Kidney (tissue), 13 donors: ENCODE measurements at regions not wholly inside any gene's neighbourhood (a gene's known extent, or its start where the extent isn't known, plus 50 kb on each side); places are given as distances from the start of the nearest gene placed in this dataset.

Experiments used
- DNase-seq, 5 donors: peaks; one replicate each; pipeline ENCODE4 v3.0.0-alpha.2; 2013 to 2020
- FAIRE-seq: peaks from 2 replicates; lab custom pipeline; 2012; peaks lifted over from hg19 to GRCh38; lab: Jason Lieb, UNC
- H3K27ac ChIP-seq, 2 donors: one replicate each; pipeline ENCODE4 v1.7.0; 2013; ENCODE audit warnings: low read depth in 2 of 2, low read length in 2 of 2, inconsistent platforms in 1 of 2
- H3K27me3 ChIP-seq: one replicate; pipeline ENCODE4 v1.7.1; 2013; ENCODE audit warnings: low read length, inconsistent platforms; ENCODE audit not compliant: control insufficient read depth, insufficient read depth
- H3K36me3 ChIP-seq, 3 donors: one replicate each; pipeline versions ENCODE4 v1.7.0 to v1.7.1; 2013; ENCODE audit warnings: low read length in 3 of 3, control low read depth in 1 of 3, inconsistent platforms in 1 of 3; ENCODE audit not compliant: insufficient read depth in 3 of 3, control insufficient read depth in 2 of 3
- H3K4me1 ChIP-seq, 3 donors: one replicate each; pipeline versions ENCODE4 v1.7.0 to v1.7.1; 2013; ENCODE audit warnings: low read length in 3 of 3, inconsistent platforms in 1 of 3, low read depth in 1 of 3; ENCODE audit not compliant: control insufficient read depth in 2 of 3, insufficient read depth in 2 of 3
- H3K4me3 ChIP-seq, 3 donors: one replicate each; pipeline versions ENCODE4 v1.7.0 to v1.8.1; 2013; ENCODE audit warnings: low read length in 3 of 3, control low read depth in 1 of 3, inconsistent platforms in 1 of 3
- H3K9ac ChIP-seq, 3 donors: one replicate each; pipeline versions ENCODE4 v1.7.0 to v1.7.1; 2013; ENCODE audit warnings: low read length in 3 of 3, control low read depth in 1 of 3, inconsistent platforms in 1 of 3
- H3K9me3 ChIP-seq, 3 donors: one replicate each; pipeline versions ENCODE4 v1.7.0 to v1.7.1; 2013; ENCODE audit warnings: low read length in 3 of 3, control low read depth in 1 of 3, inconsistent platforms in 1 of 3; ENCODE audit not compliant: control insufficient read depth in 2 of 3, insufficient read depth in 1 of 3
- CTCF ChIP-seq: IDR thresholded peaks from 3 replicates; pipeline ENCODE4 v1.5.1; 2012; ENCODE audit warnings: mild to moderate bottlenecking, moderate library complexity, borderline replicate concordance; ENCODE audit not compliant: insufficient read depth; ENCODE audit errors: extremely low read depth
- intact Hi-C: fragments of 100-400 bp; cut with DNase I; formaldehyde crosslinking; loops from one replicate; pipeline ENCODE4 v1.11.1; 2022
- donor health status: control.
- donor health status: control.
- donor health status: control.
- donor health status: control.
- donor health status: control.
- donor health status: DM: yes; HTN: yes; CAD: no.
- donor health status: Normal renal cell carcinoma (clear cell type).

DNA sequence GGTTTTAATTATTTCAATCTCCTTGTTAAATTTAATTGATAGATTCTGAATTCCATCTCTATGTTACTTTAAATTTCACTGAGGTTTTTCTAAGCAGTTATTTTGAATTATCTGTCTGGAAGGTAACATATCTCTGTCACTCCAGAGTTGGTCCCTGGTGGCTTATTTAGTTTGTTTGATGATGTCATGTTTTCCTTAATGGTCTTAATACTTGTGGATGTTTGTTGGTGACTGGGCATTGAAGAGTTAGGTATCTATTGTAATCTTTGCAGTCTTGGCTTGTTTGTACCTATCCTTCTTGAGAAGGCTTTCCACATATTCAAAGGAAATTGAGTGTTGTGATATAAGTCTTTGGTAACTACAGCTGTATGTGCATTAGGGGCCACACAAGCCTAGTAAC, 810.0 kb upstream of the NEGR1 start:
- TF ChIP-seq CTCF: no peak

DNA sequence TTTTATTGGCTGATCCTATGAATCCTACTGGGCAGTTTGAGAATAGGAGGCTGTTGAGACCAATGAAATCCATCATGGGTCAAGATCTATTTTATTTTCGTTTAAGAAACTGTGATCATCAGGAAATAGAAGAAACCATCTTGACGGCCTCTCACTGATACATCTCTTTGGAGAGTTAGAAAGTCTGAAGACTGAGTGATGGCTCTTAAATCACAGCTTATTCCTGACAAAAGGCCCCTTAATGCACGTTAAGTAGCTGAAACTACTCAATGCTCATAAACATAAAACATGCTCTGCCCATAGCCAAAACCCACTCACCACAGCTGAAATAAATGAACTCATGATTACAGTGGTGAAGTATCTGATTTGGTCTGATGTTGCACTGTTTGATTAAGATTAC, 784.5 kb upstream of the NEGR1 start:
- intact Hi-C loops: no loop called here
- no peak for FAIRE-seq

More for the DNA sequence above, 810.0 kb upstream of the NEGR1 start:
- DNase-seq (no peak), FAIRE-seq (no peak)
- no peak overlapping the region for H3K4me3 ChIP-seq
- no peaks in the 10 kb centered on the region for H3K9me3 ChIP-seq
- no peaks in the 10 kb centered on the region for H3K36me3 ChIP-seq
- intact Hi-C loops: no loop called here
- no peaks in the 10 kb centered on the region for H3K4me1 ChIP-seq
- no peak overlapping the region for H3K27ac ChIP-seq
- H3K27me3 ChIP-seq: no peaks in the 10 kb centered on the region
- no peak overlapping the region for H3K9ac ChIP-seq

GRCh38 chr1:73065339-73066041, 783.2 kb upstream of the NEGR1 start:
- intact Hi-C loops: no loop called here
- Histone ChIP-seq H3K9me3 (peaks cover 0 to 3% (median 0%) of the 10 kb centered on the region in 3 donors), H3K27me3 (no peaks in the 10 kb centered on the region), H3K4me3 (no peak overlapping the region), H3K36me3 (no peaks in the 10 kb centered on the region), H3K9ac (no peak overlapping the region), H3K4me1 (no peaks in the 10 kb centered on the region), H3K27ac (no peak overlapping the region)
- TF ChIP-seq CTCF: no peak
- FAIRE-seq (no peak), DNase-seq (peak in 2 of 5 donors; percentile 14 to 31)

More for the DNA sequence above, 784.5 kb upstream of the NEGR1 start:
- Histone ChIP-seq H3K27me3 (no peaks in the 10 kb centered on the region), H3K9ac (no peak overlapping the region), H3K4me1 (no peaks in the 10 kb centered on the region), H3K4me3 (no peak overlapping the region), H3K36me3 (no peaks in the 10 kb centered on the region), H3K27ac (no peak overlapping the region), H3K9me3 (peaks cover 0 to under 1% (median 0%) of the 10 kb centered on the region in 3 donors)
- no peak for TF ChIP-seq CTCF
- DNase-seq: no peak
